ENCODE measurements at regions not wholly inside any gene's neighbourhood (a gene's known extent, or its start where the extent isn't known, plus 50 kb on each side); places are given as distances from the start of the nearest gene placed in this dataset.

- TF ChIP-seq, protein P1, sequence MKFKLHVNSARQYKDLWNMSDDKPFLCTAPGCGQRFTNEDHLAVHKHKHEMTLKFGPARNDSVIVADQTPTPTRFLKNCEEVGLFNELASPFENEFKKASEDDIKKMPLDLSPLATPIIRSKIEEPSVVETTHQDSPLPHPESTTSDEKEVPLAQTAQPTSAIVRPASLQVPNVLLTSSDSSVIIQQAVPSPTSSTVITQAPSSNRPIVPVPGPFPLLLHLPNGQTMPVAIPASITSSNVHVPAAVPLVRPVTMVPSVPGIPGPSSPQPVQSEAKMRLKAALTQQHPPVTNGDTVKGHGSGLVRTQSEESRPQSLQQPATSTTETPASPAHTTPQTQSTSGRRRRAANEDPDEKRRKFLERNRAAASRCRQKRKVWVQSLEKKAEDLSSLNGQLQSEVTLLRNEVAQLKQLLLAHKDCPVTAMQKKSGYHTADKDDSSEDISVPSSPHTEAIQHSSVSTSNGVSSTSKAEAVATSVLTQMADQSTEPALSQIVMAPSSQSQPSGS (CRISPR knock-in tag; IDR thresholded peaks at IDR 0.05; ENCODE audit: borderline replicate concordance, low read depth): no peak
- TF ChIP-seq RELA (CRISPR knock-in tag; IDR thresholded peaks at IDR 0.05; ENCODE audit: borderline replicate concordance): no peak
- TF ChIP-seq PRDM15 (CRISPR knock-in tag; IDR thresholded peaks at IDR 0.05): no peak
- no peak for TF ChIP-seq HMGA2 (CRISPR knock-in tag; IDR thresholded peaks at IDR 0.05)
- no peak for TF ChIP-seq ZNF263 (CRISPR knock-in tag; IDR thresholded peaks at IDR 0.05; ENCODE audit: low read depth)
- TF ChIP-seq SP1 (CRISPR knock-in tag; conservative IDR thresholded peaks at IDR 0.05): no peak
- TF ChIP-seq ZNF138 (CRISPR knock-in tag; conservative IDR thresholded peaks at IDR 0.05): no peak
- TF ChIP-seq TEAD1 (CRISPR knock-in tag; IDR thresholded peaks at IDR 0.05): no peak
- TF ChIP-seq ZBTB21 (CRISPR knock-in tag; IDR thresholded peaks at IDR 0.05; ENCODE audit: borderline replicate concordance): no peak
Measured at GRCh38 chr2:128798502-128799283, 480.0 kb upstream of the HS6ST1 start (continued).

- no peaks in the 10 kb centered on the region for H3K27me3 Mint-ChIP-seq (ENCODE audit: low read depth)
- H3K4me3 Mint-ChIP-seq: no peak overlapping the region
- peaks cover 4% of the 10 kb centered on the region; the same call in 1 of the 2 replicates for H3K9me3 Mint-ChIP-seq
- H3K4me1 Mint-ChIP-seq: peaks cover 7% of the 10 kb centered on the region
- H3K36me3 Mint-ChIP-seq: no peaks in the 10 kb centered on the region
- ATAC-seq (no peak), DNase-seq (ENCODE audit: low spot score) (no peak)
- TF ChIP-seq ESRRA (CRISPR knock-in tag; IDR thresholded peaks at IDR 0.05; ENCODE audit: borderline replicate concordance) (no peak), PRRX2 (CRISPR knock-in tag; IDR thresholded peaks at IDR 0.05) (no peak), NR2C2 (CRISPR knock-in tag; IDR thresholded peaks at IDR 0.05) (no peak), ZNF138 (CRISPR knock-in tag; conservative IDR thresholded peaks at IDR 0.05) (no peak), TEAD1 (CRISPR knock-in tag; IDR thresholded peaks at IDR 0.05) (no peak), CDX4 (CRISPR knock-in tag; IDR thresholded peaks at IDR 0.05; ENCODE audit: borderline replicate concordance) (no peak), ZNF671 (CRISPR knock-in tag; IDR thresholded peaks at IDR 0.05) (no peak), ZNF317 (CRISPR knock-in tag; IDR thresholded peaks at IDR 0.05; ENCODE audit: borderline replicate concordance, low read depth) (no peak), JUN (CRISPR knock-in tag; IDR thresholded peaks at IDR 0.05) (no peak)
- TF ChIP-seq, protein P2, sequence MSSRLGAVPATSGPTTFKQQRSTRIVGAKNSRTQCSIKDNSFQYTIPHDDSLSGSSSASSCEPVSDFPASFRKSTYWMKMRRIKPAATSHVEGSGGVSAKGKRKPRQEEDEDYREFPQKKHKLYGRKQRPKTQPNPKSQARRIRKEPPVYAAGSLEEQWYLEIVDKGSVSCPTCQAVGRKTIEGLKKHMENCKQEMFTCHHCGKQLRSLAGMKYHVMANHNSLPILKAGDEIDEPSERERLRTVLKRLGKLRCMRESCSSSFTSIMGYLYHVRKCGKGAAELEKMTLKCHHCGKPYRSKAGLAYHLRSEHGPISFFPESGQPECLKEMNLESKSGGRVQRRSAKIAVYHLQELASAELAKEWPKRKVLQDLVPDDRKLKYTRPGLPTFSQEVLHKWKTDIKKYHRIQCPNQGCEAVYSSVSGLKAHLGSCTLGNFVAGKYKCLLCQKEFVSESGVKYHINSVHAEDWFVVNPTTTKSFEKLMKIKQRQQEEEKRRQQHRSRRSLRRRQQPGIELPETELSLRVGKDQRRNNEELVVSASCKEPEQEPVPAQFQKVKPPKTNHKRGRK (CRISPR knock-in tag; IDR thresholded peaks at IDR 0.05; ENCODE audit: borderline replicate concordance): no peak
- TF ChIP-seq, protein P3, sequence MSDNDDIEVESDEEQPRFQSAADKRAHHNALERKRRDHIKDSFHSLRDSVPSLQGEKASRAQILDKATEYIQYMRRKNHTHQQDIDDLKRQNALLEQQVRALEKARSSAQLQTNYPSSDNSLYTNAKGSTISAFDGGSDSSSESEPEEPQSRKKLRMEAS (CRISPR knock-in tag; IDR thresholded peaks at IDR 0.05): no peak
- TF ChIP-seq, protein P4, sequence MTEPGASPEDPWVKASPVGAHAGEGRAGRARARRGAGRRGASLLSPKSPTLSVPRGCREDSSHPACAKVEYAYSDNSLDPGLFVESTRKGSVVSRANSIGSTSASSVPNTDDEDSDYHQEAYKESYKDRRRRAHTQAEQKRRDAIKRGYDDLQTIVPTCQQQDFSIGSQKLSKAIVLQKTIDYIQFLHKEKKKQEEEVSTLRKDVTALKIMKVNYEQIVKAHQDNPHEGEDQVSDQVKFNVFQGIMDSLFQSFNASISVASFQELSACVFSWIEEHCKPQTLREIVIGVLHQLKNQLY (CRISPR knock-in tag; IDR thresholded peaks at IDR 0.05): no peak
- POLR2A ChIA-PET: no interaction called here
- CTCF ChIA-PET: no interaction called here
- H3K27ac Mint-ChIP-seq: no peak overlapping the region
Measured at GRCh38 chr2:128799284-128799552, 480.6 kb upstream of the HS6ST1 start.
